GM18951 (cell line): ENCODE measurements at regions not wholly inside any gene's neighbourhood (a gene's known extent, or its start where the extent isn't known, plus 50 kb on each side); places are given as distances from the start of the nearest gene placed in this dataset.
"Not testable (repeated sequence)": the region's sequence is repeated elsewhere in the genome, so short reads cannot be mapped to it uniquely, and the experiment has no call there.

ENCODE experiments used
- POLR2A ChIP-seq: IDR thresholded peaks from 4 replicates; pipeline ENCODE4 v1.6.1; 2011; ENCODE audit warnings: mild to moderate bottlenecking; ENCODE audit not compliant: insufficient read length, insufficient read depth; ENCODE audit errors: extremely low read depth
- in situ Hi-C: fragments of 300-500 bp; cut with MboI; formaldehyde crosslinking; loops from one replicate; pipeline ENCODE4 v1.12.0; 2022; ENCODE audit warnings: low sequenced_read_pairs, mixed read lengths, inconsistent platforms; ENCODE audit not compliant: unreplicated experiment

- in situ Hi-C loops: no loop called here
- no peak for TF ChIP-seq POLR2A
These were observed 104.9 kb downstream of the CHIC2 start for GRCh38 chr4:53959343-53960120.

DNA sequence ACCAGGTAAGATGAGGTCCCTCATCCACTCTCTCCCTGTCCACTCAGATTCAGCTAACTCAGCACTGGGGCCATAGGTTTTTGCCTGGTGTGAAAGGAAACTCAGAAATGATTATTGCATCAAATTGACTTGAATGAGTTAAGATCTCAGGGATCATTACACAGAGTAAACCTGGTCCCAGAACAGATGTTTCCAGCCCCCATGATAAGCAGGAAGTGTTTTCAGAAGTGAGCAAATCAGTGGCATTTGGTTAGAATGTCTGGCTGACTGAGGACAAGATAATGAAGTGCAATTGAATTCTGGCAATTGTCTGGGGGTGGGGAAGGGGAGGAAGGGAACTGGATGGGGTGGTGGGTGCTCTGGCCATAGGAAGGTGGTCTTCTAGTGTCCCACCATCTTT is 108.0 kb downstream of the CHIC2 start:
- in situ Hi-C loops: no loop called here
- TF ChIP-seq POLR2A: no peak

GRCh38 chr4:53956053-53956452 is 108.4 kb downstream of the CHIC2 start:
- no peak for TF ChIP-seq POLR2A
- in situ Hi-C loops: no loop called here

GRCh38 chr4:53951414-53951813 is 113.0 kb downstream of the CHIC2 start:
- no peak for TF ChIP-seq POLR2A
- in situ Hi-C loops: no loop called here

GRCh38 chr4:53943345-53944085 is 120.9 kb downstream of the CHIC2 start:
- no peak for TF ChIP-seq POLR2A
- in situ Hi-C loops: no loop called here

GRCh38 chr4:53942712-53943111 is 121.7 kb downstream of the CHIC2 start:
- in situ Hi-C loops: no loop called here
- no peak for TF ChIP-seq POLR2A

- in situ Hi-C loops: no loop called here
These were observed 123.1 kb downstream of the CHIC2 start for GRCh38 chr4:53941331-53941730.

DNA sequence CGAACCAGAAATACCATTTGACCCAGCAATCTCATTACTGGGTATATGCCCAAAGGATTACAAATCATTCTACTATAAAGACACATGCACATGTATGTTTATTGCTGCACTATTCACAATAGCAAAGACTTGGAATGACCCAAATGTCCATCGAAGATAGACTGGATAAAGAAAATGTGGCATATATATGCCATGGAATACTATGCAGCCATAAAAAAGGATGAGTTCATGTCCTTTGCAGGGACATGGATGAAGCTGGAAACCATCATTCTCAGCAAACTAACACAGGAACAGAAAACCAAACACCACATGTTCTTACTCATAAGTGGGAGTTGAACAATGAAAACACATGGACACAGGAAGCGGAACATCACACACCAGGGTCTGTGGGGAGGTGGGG is 124.5 kb downstream of the CHIC2 start:
- in situ Hi-C loops: not testable (repeated sequence)

More at GRCh38 chr4:53941331-53941730, 123.1 kb downstream of the CHIC2 start:
- no peak for TF ChIP-seq POLR2A

GRCh38 chr4:53937918-53938317 is 126.5 kb downstream of the CHIC2 start:
- in situ Hi-C loops: no loop called here
- no peak for TF ChIP-seq POLR2A

GRCh38 chr4:53937327-53937726 is 127.1 kb downstream of the CHIC2 start:
- TF ChIP-seq POLR2A: no peak
- in situ Hi-C loops: no loop called here

DNA sequence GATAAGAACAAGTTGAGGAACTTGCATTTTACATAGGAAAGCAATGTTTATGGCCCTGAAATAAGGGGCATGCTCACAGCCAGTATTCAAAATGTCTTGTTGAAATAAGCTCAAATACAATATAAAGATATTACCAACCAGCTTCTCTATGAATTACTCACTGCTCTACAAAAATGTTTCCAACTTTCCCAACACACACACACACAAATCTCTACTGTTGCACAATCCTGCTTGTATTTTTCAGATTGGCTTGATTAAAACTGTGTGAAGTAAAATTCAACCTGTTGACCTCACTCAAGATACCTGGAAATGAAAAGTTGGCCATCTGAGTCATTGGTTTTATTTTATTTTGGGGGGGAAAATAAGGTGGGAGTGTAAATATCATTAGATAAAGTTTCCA is 128.6 kb downstream of the CHIC2 start:
- TF ChIP-seq POLR2A: no peak
- in situ Hi-C loops: no loop called here

GRCh38 chr4:53932796-53933610 is 131.4 kb downstream of the CHIC2 start:
- in situ Hi-C loops: no loop called here
- TF ChIP-seq POLR2A: no peak

- TF ChIP-seq POLR2A: no peak
- in situ Hi-C loops: no loop called here
These were observed 132.9 kb downstream of the CHIC2 start for GRCh38 chr4:53931461-53931961.
